GM12878 (cell line): ENCODE measurements at regions not wholly inside any gene's neighbourhood (a gene's known extent, or its start where the extent isn't known, plus 50 kb on each side); places are given as distances from the start of the nearest gene placed in this dataset.

Experiments
- ATAC-seq: fragments of 200-7000 bp; cut with Tn5 transposase; 3 replicates; pipeline ENCODE4 v1.9.1; 2020; ENCODE audit warnings: mild to moderate bottlenecking, moderate library complexity
- BruUV-seq: library from RNA; stranded (reverse); fragments of 400-500 nt; replicated peaks from 2 replicates; lab custom pipeline; 2021; lab: Mats Ljungman, UMichigan
- CTCF ChIA-PET: fragments of 300-600 bp; sonication (Branson Sonifier 250); formaldehyde crosslinking; extraction: SDS; loops from one replicate; lab custom pipeline; 2021; ENCODE audit warnings: inconsistent platforms; lab: Yijun Ruan, JAX
- POLR2A ChIA-PET: fragments of 350-600 bp; formaldehyde crosslinking; extraction: SDS; loops from one replicate; lab custom pipeline; 2021; ENCODE audit warnings: inconsistent platforms; lab: Charles Lee
- RAD21 ChIA-PET: fragments of 300-600 bp; sonication (Branson Sonifier 250); formaldehyde crosslinking; loops from one replicate; lab custom pipeline; 2023; ENCODE audit warnings: antibody characterized with exemption; ENCODE audit not compliant: unreplicated experiment; lab: Charles Lee
- SMC1A ChIA-PET: fragments of 300-600 bp; sonication (Branson Sonifier 250); formaldehyde crosslinking; loops from one replicate; lab custom pipeline; 2023; ENCODE audit not compliant: unreplicated experiment, uncharacterized antibody; lab: Charles Lee
- DNase-seq: peaks from one replicate; pipeline ENCODE4 v3.0.0-alpha.2; 2011; ENCODE audit warnings: low read depth, low spot score
- FAIRE-seq: peaks from 3 replicates; lab custom pipeline; 2011; peaks lifted over from hg19 to GRCh38; lab: Jason Lieb, UNC
- H2AFZ ChIP-seq: 2 replicates; pipeline ENCODE4 v1.6.0; 2011; ENCODE audit warnings: low read depth, low read length, control low read depth; ENCODE audit not compliant: control insufficient read depth
- H3K27ac ChIP-seq: 2 replicates; pipeline ENCODE4 v1.5.1; 2011; ENCODE audit warnings: control low read depth; ENCODE audit not compliant: control insufficient read depth, insufficient read depth
- H3K27me3 ChIP-seq, 2 experiments: replicated peaks in 1 of 2; 2 replicates each; pipeline versions ENCODE4 v1.6.0 to v1.6.1; 2011; ENCODE audit warnings: low read length in 1 of 2; ENCODE audit not compliant: control insufficient read depth in 2 of 2, insufficient read depth in 2 of 2
- H3K36me3 ChIP-seq, 2 experiments: 2 replicates each; pipeline ENCODE4 v1.5.1; 2011; ENCODE audit warnings: low read length in 1 of 2; ENCODE audit not compliant: control insufficient read depth in 2 of 2, insufficient read depth in 2 of 2
- H3K4me1 ChIP-seq: 2 replicates; pipeline ENCODE4 v1.6.1; 2011; ENCODE audit warnings: mild to moderate bottlenecking, low read length, moderate library complexity, mixed read lengths; ENCODE audit not compliant: control insufficient read depth, insufficient read depth
- H3K4me2 ChIP-seq: 2 replicates; pipeline ENCODE4 v1.6.0; 2011; ENCODE audit warnings: control low read depth; ENCODE audit not compliant: control insufficient read depth, insufficient read depth
- H3K4me3 ChIP-seq: fragments of 200-600 bp; sonication (generic); 2 replicates; pipeline ENCODE4 v1.5.1; 2016
- H3K79me2 ChIP-seq: 2 replicates; pipeline ENCODE4 v1.6.0; 2011; ENCODE audit warnings: low read length; ENCODE audit not compliant: control insufficient read depth, insufficient read depth
- H3K9ac ChIP-seq: 2 replicates; pipeline ENCODE4 v1.8.0; 2011; ENCODE audit warnings: low read length, control low read depth, mixed read lengths; ENCODE audit not compliant: control insufficient read depth, insufficient read depth
- H3K9me3 ChIP-seq: replicated peaks from 3 replicates; pipeline ENCODE4 v1.5.1; 2011; ENCODE audit warnings: mild to moderate bottlenecking, low read length; ENCODE audit not compliant: control insufficient read depth, insufficient read depth
- H4K20me1 ChIP-seq: 2 replicates; pipeline ENCODE4 v1.6.0; 2011; ENCODE audit not compliant: control insufficient read depth, insufficient read depth
- CUX1 ChIP-seq: IDR thresholded peaks from 2 replicates; pipeline ENCODE4 v1.6.1; 2012; ENCODE audit warnings: improper control_type of control experiment, low read depth, low read length; ENCODE audit not compliant: insufficient replicate concordance
- NKRF ChIP-seq: fragments of 450-650 bp; conservative IDR thresholded peaks from 2 replicates; pipeline ENCODE4 v1.6.1; 2017; ENCODE audit warnings: mild to moderate bottlenecking, moderate library complexity
- PRDM15 ChIP-seq: fragments of 450-650 bp; formaldehyde crosslinking; IDR thresholded peaks from 2 replicates; pipeline ENCODE4 v1.4.0; 2020; ENCODE audit warnings: mild to moderate bottlenecking, moderate library complexity
- RCOR1 ChIP-seq: conservative IDR thresholded peaks from 2 replicates; pipeline ENCODE4 v1.6.1; 2012; ENCODE audit warnings: low read depth, low read length, improper control_type of control experiment
- ZBTB33 ChIP-seq: fragments of 450-650 bp; IDR thresholded peaks from 2 replicates; pipeline ENCODE4 v1.6.1; 2017; ENCODE audit warnings: mild to moderate bottlenecking
- WGBS: methylation state at CpG from one replicate; pipeline ENCODE4 v1.1.6; 2016; ENCODE audit warnings: low lambda C conversion rate; ENCODE audit not compliant: insufficient replicate concordance, insufficient coverage; ENCODE audit errors: missing lambda C conversion rate; 5-methylcytosine and 5-hydroxymethylcytosine counted together
- in situ Hi-C: fragments of 300-500 bp; cut with MboI; formaldehyde crosslinking; loops from 9 replicates; pipeline ENCODE4 v1.14.3; 2018; ENCODE audit warnings: mixed read lengths
- intact Hi-C: fragments of 100-400 bp; cut with micrococcal nuclease; formaldehyde crosslinking; loops from one replicate; pipeline ENCODE4 v1.14.2; 2022; ENCODE audit not compliant: unreplicated experiment

- no peak for TF ChIP-seq NKRF
- TF ChIP-seq, all 136 proteins: peak for 31
Measured at GRCh38 chr13:106373989-106374572, 161.4 kb downstream of the EFNB2 start (continued).

GRCh38 chr13:106373304-106373988 lies 162.0 kb downstream of the EFNB2 start:
- intact Hi-C loops: loop anchor here (10.0 kb wide), 1 partner anchor 161 kb away; the partner anchor contains the start of gene EFNB2
- SMC1A ChIA-PET: interaction anchor here (0.6 to 1.0 kb wide), 4 partner anchors 8 to 288 kb away, joined by 3 read pairs; no protein-coding TSS in a partner anchor
- POLR2A ChIA-PET: interaction anchor here (1.7 kb wide), 1 partner anchor 10 kb away, joined by 5 read pairs; no protein-coding TSS in a partner anchor
- RAD21 ChIA-PET: interaction anchor here (1.0 to 1.1 kb wide), 2 partner anchors 26 to 251 kb away, joined by 3 read pairs; no protein-coding TSS in a partner anchor
- Histone ChIP-seq H3K9ac (0 out of 2 replicates have a peak overlapping the region, but pooled peaks have one; percentile 9), H3K4me3 (no peak overlapping the region), H3K36me3 (no peaks in the 10 kb centered on the region), H3K4me2 (peak overlapping the region; percentile 36), H3K27ac (peak overlapping the region; percentile 48; the same call in 1 of the 2 replicates), H3K9me3 (no peaks in the 10 kb centered on the region; the same call in 2 of the 3 replicates), H3K4me1 (peaks cover 9% of the 10 kb centered on the region; the same call in 1 of the 2 replicates), H3K79me2 (no peaks in the 10 kb centered on the region), H4K20me1 (no peaks in the 10 kb centered on the region), H2AFZ (peak overlapping the region; percentile 30), H3K27me3 (no peaks in the 10 kb centered on the region)
- ATAC-seq (peak; percentile 73), DNase-seq (no peak), FAIRE-seq (peak; percentile 54)
- BruUV-seq: no TSS peak
- 0% methylated on average over 7 of the region's 7 CpGs for WGBS
- CTCF ChIA-PET: no interaction called here
- in situ Hi-C loops: no loop called here
- TF ChIP-seq PRDM15: no peak
- no peak for TF ChIP-seq RCOR1
- TF ChIP-seq CUX1: peak; percentile 7
- TF ChIP-seq ZBTB33: no peak
